RPMI8226 (cell line): ENCODE measurements at regions not wholly inside any gene's neighbourhood (a gene's known extent, or its start where the extent isn't known, plus 50 kb on each side); places are given as distances from the start of the nearest gene placed in this dataset.
"Not testable (repeated sequence)": the region's sequence is repeated elsewhere in the genome, so short reads cannot be mapped to it uniquely, and the experiment has no call there.

Experiments
- DNase-seq: peaks from one replicate; pipeline ENCODE4 v3.0.0-alpha.2; 2015

GRCh38 chr10:94091649-94092048 is 97.9 kb downstream of the PLCE1 start:
- DNase-seq = no peak

GRCh38 chr10:94092848-94093247 is 99.1 kb downstream of the PLCE1 start:
- no peak for DNase-seq

- DNase-seq = no peak
Observed at GRCh38 chr10:94093286-94093905, 99.7 kb downstream of the PLCE1 start.

DNA sequence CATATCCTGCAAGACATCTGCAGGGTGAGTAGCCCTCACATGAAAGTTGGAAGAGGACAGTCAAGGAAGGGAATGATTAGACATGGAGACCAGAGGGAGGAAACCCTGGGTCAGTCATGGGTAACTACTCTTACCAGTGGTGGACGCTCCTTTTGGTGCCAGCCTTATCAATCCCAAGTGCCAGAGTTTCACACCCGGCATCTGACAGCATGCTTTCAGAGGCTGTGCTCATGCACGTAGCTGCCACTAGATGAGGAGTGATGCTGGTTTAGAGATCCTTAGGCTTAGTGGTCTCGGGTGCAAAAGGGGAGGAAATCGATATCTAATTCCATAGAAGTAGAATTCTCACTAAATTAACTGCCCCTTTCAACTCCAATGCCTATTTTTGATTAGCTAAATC is 100.8 kb downstream of the PLCE1 start:
- DNase-seq = no peak

DNA sequence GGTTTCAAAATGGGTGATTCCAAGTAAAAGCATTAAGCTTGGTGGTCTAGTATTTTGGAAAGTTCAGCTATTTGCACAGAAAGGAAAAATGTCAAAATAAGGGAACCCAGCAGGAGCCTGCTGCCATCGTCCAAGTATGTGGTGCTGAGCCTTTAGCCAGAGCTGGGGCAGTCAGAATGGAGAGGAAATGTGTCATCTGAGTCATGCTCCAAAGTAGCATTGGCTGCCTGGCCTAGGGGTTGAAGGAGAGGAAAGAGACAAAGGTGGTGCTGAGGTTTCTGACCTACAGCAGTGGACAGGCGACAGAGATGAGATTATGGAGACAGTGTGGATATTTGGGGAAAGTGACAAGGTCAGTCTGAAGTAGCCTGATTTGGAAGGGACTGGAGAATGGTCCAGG is 103.9 kb downstream of the PLCE1 start:
- DNase-seq = no peak

DNA sequence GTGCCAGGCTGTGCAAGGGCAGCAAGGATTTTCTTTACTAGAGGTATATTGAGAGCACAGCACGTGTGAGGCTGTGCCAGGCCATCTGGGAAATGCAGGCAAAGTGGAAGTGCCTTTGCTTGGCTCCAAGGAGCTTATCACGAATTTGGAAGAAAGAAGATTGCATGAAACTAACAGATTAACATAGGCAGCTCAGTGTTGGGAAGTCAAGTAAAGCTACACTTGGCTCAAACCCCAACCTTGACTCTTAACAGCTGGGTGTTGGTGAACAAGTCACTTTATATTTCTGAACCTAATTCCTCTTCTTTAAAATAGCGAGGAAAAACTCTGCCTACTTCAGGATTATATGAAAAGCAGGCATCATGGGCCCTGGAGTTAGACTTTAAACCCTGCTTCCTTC is 105.2 kb downstream of the PLCE1 start:
- DNase-seq = no peak

DNA sequence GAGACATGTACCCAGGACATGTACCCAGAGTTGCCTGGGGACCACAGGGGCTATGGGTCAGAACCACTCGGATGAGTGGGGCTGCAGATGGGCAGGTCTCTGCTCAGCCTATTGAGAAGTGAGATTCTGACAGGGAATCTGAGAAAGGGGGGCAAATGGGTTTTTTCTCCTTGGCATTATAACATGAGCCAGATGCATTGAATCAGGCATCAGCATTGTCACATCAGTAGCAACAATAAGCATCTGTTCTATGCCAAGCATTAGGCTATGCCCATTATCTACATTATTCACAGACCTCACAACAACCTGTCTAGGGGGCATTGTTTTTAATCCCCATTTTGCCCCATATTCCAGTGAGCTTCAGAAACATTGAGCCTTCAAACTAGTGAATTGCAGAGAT is 108.2 kb downstream of the PLCE1 start:
- no peak for DNase-seq

DNA sequence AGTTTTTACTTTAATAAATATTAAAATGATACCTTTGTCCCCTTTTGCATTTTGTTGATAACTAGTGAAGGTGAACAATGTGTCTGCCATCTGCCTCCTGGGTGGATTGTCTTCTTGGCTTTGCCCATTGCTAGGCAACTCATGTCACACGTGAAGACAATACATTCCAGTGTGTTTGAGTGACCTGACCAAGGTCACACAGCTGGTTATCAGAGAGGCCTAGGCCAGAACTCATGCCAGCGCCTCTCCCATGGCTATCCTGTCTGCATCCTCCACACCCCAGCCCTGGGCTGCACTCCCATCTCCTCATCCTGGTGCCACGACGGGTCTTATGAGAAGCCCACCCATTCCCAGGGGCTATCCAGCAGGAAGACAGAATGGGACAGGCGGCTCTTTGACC is 108.7 kb downstream of the PLCE1 start:
- no peak for DNase-seq

- no peak for DNase-seq
Observed at GRCh38 chr10:94103192-94103591, 109.5 kb downstream of the PLCE1 start.

GRCh38 chr10:94103801-94104221 is 110.1 kb downstream of the PLCE1 start:
- DNase-seq = no peak

DNA sequence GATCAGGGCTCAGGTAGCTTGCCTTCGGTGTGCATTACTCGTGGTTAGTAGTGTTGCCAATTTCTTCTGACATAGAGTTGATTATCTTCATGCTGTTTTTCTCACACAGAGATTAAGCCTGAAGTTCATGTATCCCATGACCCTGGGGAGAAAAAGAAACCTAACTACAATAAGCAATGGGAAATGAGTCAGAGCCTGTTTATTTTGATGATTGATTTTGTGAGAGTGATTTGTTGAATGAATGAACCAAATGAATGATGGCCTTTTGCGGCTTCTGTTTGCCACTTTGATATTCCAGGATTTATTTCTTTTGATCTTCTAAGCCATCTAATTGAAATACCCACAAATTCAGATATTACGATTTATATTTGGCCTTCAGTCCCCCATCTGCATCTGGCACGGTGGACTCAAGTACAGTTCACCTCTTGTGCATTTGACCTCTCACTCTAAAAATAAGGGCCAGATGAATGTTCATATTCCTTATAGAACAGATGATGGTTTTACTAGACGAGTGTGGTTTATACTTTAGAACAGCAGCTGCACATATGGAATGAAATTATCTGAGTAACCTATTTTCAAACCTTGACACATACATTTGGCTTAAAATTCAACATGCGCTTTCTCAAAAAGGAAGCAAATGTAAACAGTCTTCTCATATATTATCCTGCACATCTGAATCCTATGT is 110.7 kb downstream of the PLCE1 start:
- no peak for DNase-seq

DNA sequence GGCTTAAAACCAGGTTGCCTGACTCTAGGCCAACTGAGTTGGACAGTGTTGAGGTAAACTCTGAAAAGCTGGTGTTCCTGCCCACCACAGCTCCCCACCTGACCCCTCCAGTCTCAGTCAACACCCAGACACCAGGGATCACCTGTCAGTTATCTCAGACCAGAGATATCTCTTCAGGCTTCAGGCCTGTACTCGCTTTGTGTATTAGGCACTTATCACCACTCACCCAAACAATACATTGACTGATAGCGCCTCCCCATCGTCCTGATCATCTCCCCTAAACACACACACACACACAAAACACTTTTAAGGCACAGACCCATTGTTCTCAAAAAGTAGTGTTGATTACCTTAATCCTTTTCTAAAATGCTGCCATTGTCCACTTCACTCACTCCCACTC is 111.5 kb downstream of the PLCE1 start:
- no peak for DNase-seq

DNA sequence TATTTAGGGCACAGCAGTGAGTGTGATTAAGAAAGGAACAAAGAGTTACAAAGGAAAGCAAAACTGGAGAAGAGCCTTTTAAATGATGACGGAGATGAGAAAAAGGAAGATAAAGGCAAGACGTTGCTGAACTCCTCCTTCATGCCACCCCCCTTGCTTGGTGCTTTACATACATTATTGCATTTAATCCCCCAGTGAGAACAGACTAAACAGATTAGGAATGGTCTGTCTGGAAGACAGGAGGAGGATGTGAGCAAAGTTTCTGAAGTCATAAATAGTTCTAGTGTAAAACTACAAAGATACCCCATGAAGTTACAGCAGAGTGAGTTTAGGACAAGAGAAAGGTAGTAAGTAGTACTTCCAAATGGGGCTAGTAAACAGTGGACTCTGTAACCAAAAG is 113.5 kb downstream of the PLCE1 start:
- no peak for DNase-seq

GRCh38 chr10:94108200-94108599 is 114.5 kb downstream of the PLCE1 start:
- no peak for DNase-seq

GRCh38 chr10:94111367-94111766 is 117.6 kb downstream of the PLCE1 start:
- DNase-seq = no peak

- no peak for DNase-seq
Observed at GRCh38 chr10:94112321-94112720, 118.6 kb downstream of the PLCE1 start.

- DNase-seq = no peak
Observed at GRCh38 chr10:94115725-94116124, 122.0 kb downstream of the PLCE1 start.

GRCh38 chr10:94116848-94117247 is 123.1 kb downstream of the PLCE1 start:
- DNase-seq = no peak

- no peak for DNase-seq
Observed at GRCh38 chr10:94122211-94122610, 128.5 kb downstream of the PLCE1 start.

DNA sequence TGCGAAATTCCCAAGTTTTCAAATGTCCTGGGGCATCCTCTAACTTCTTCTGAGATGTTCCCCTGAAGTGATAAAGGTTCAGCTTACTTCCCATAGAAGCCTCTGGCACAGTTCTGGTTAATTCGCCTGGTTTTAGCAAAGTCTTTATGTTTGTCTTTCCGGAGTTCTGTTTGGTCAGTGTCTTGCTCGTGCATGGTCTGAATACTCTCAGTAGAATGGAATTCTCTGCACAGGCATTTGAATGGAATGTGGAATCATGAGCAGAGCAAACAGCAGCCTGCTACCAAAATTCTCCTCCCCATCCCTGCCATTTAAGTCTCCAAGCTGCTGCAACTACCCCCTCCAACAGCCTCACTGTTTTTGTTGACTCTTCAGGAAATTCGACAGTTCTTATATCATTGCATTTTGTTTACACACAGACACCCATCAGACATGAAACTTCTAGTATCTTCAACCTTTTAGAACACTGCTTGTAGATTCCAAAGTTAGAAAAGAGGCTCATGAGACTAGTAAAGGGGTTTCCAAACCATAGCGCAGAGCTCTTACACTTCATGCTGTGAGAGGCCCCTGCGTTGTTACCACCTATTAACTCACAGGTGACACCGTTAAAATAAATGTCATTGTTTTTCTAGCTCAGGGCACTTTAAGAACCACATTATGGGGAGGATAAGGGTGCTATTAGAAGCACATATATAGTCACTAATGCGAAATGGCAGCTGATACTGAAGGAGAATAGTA is 129.7 kb downstream of the PLCE1 start:
- no peak for DNase-seq

- not testable (repeated sequence) for DNase-seq
Observed at GRCh38 chr10:94124147-94124546, 130.4 kb downstream of the PLCE1 start.

GRCh38 chr10:94125268-94125667 is 131.5 kb downstream of the PLCE1 start:
- not testable (repeated sequence) for DNase-seq

- no peak for DNase-seq
Observed at GRCh38 chr10:94125856-94126255, 132.1 kb downstream of the PLCE1 start.
